H9 (cell line): ENCODE measurements at regions not wholly inside any gene's neighbourhood (a gene's known extent, or its start where the extent isn't known, plus 50 kb on each side); places are given as distances from the start of the nearest gene placed in this dataset.

Experiments
- DNase-seq: peaks from one replicate; pipeline ENCODE4 v3.0.0-alpha.2; 2017
- H2AFZ ChIP-seq: one replicate; pipeline ENCODE4 v1.6.1; 2013; ENCODE audit warnings: mild to moderate bottlenecking, low read length, control low read depth, moderate library complexity
- H2AK5ac ChIP-seq: 2 replicates; pipeline ENCODE4 v1.6.1; 2013; ENCODE audit warnings: low read length, control low read depth, mixed read lengths; ENCODE audit not compliant: insufficient read length
- H2BK120ac ChIP-seq: one replicate; pipeline ENCODE4 v1.6.1; 2013; ENCODE audit warnings: low read depth, mild to moderate bottlenecking, low read length, control low read depth, inconsistent platforms; ENCODE audit not compliant: poor library complexity, severe bottlenecking
- H2BK12ac ChIP-seq: 2 replicates; pipeline ENCODE4 v1.6.1; 2013; ENCODE audit warnings: low read length, control low read depth, mixed read lengths, low read depth; ENCODE audit not compliant: insufficient read length
- H2BK15ac ChIP-seq: 2 replicates; pipeline ENCODE4 v1.6.1; 2013; ENCODE audit warnings: low read depth, low read length, control low read depth
- H2BK20ac ChIP-seq: one replicate; pipeline ENCODE4 v1.6.1; 2013; ENCODE audit warnings: low read depth, mild to moderate bottlenecking, low read length, control low read depth, inconsistent platforms; ENCODE audit not compliant: poor library complexity, severe bottlenecking
- H2BK5ac ChIP-seq: 2 replicates; pipeline ENCODE4 v1.6.1; 2013; ENCODE audit warnings: low read length, control low read depth, mixed read lengths; ENCODE audit not compliant: insufficient read length
- H3K14ac ChIP-seq: 2 replicates; pipeline ENCODE4 v1.6.1; 2013; ENCODE audit warnings: low read length, control low read depth; ENCODE audit not compliant: insufficient read depth
- H3K18ac ChIP-seq: 2 replicates; pipeline ENCODE4 v1.6.1; 2013; ENCODE audit warnings: low read depth, mild to moderate bottlenecking, mixed read lengths, low read length, control low read depth; ENCODE audit not compliant: insufficient read length
- H3K23ac ChIP-seq: 2 replicates; pipeline ENCODE4 v1.6.1; 2013; ENCODE audit warnings: low read length, control low read depth, mixed read lengths, low read depth; ENCODE audit not compliant: insufficient read length
- H3K23me2 ChIP-seq: 2 replicates; pipeline ENCODE4 v1.6.1; 2013; ENCODE audit warnings: low read depth, mild to moderate bottlenecking, mixed read lengths, low read length, control low read depth; ENCODE audit not compliant: insufficient read length, poor library complexity, severe bottlenecking
- H3K27ac ChIP-seq: 2 replicates; pipeline ENCODE4 v1.5.1; 2013; ENCODE audit warnings: low read length, control low read depth, mixed read lengths, low read depth; ENCODE audit not compliant: insufficient read length
- H3K27me3 ChIP-seq: 2 replicates; pipeline ENCODE4 v1.6.1; 2013; ENCODE audit warnings: low read length, control low read depth, inconsistent platforms; ENCODE audit not compliant: insufficient read depth
- H3K4ac ChIP-seq: 2 replicates; pipeline ENCODE4 v1.6.1; 2013; ENCODE audit warnings: low read depth, mild to moderate bottlenecking, control low read depth, inconsistent platforms, low read length, moderate library complexity
- H3K4me1 ChIP-seq: 2 replicates; pipeline ENCODE4 v1.6.1; 2013; ENCODE audit warnings: low read length, control low read depth, inconsistent platforms; ENCODE audit not compliant: insufficient read depth
- H3K4me2 ChIP-seq: 2 replicates; pipeline ENCODE4 v1.6.1; 2013; ENCODE audit warnings: low read length, control low read depth, mixed read lengths; ENCODE audit not compliant: insufficient read length, insufficient read depth
- H3K56ac ChIP-seq: 2 replicates; pipeline ENCODE4 v1.6.1; 2013; ENCODE audit warnings: low read depth, mild to moderate bottlenecking, mixed read lengths, low read length, control low read depth; ENCODE audit not compliant: insufficient read length
- H3K79me1 ChIP-seq: 2 replicates; pipeline ENCODE4 v1.6.1; 2013; ENCODE audit warnings: low read depth, mild to moderate bottlenecking, moderate library complexity, low read length, control low read depth, inconsistent platforms; ENCODE audit not compliant: insufficient read depth, poor library complexity, severe bottlenecking
- H3K79me2 ChIP-seq: 2 replicates; pipeline ENCODE4 v1.6.1; 2013; ENCODE audit warnings: low read length, control low read depth, inconsistent platforms; ENCODE audit not compliant: insufficient read depth
- H3K9ac ChIP-seq: 2 replicates; pipeline ENCODE4 v1.6.1; 2013; ENCODE audit warnings: low read length, control low read depth, mixed read lengths; ENCODE audit not compliant: insufficient read length; ENCODE audit errors: extremely low read depth
- H3K9me3 ChIP-seq: one replicate; pipeline ENCODE4 v1.6.1; 2013; ENCODE audit warnings: low read depth, low read length, inconsistent platforms; ENCODE audit not compliant: control insufficient read depth
- H3T11ph ChIP-seq: one replicate; pipeline ENCODE4 v1.6.1; 2013; ENCODE audit warnings: mild to moderate bottlenecking, low read length, control low read depth, inconsistent platforms
- H4K20me1 ChIP-seq: one replicate; pipeline ENCODE4 v1.6.1; 2013; ENCODE audit not compliant: control insufficient read depth, insufficient read length, insufficient read depth
- H4K5ac ChIP-seq: 2 replicates; pipeline ENCODE4 v1.6.1; 2013; ENCODE audit warnings: low read depth, mild to moderate bottlenecking, mixed read lengths, low read length, control low read depth; ENCODE audit not compliant: insufficient read length
- H4K8ac ChIP-seq: replicated peaks from 2 replicates; pipeline ENCODE4 v1.6.1; 2013; ENCODE audit warnings: low read length, control low read depth, mixed read lengths, low read depth; ENCODE audit not compliant: insufficient read length
- H4K91ac ChIP-seq: 2 replicates; pipeline ENCODE4 v1.6.1; 2013; ENCODE audit warnings: low read depth, mild to moderate bottlenecking, moderate library complexity, mixed read lengths, low read length, control low read depth; ENCODE audit not compliant: insufficient read length
- H3K27ac Mint-ChIP-seq, 3 experiments: 2 replicates in 2 of 3; 3 replicates in 1 of 3; pipeline ENCODE4 v1.8.0; 2020 to 2021; ENCODE audit warnings: mixed read lengths in 3 of 3, mild to moderate bottlenecking in 1 of 3, moderate library complexity in 1 of 3
- H3K27me3 Mint-ChIP-seq: 2 replicates; pipeline ENCODE4 v1.8.0; 2021; ENCODE audit warnings: low read depth, mild to moderate bottlenecking, moderate library complexity, mixed read lengths
- H3K36me3 Mint-ChIP-seq, 3 experiments: 2 replicates in 2 of 3; 3 replicates in 1 of 3; pipeline ENCODE4 v1.8.0; 2020 to 2021; ENCODE audit warnings: low read depth in 3 of 3, mixed read lengths in 3 of 3; ENCODE audit not compliant: insufficient read depth in 1 of 3
- H3K4me1 Mint-ChIP-seq, 2 experiments: 2 replicates each; pipeline ENCODE4 v1.8.0; 2020; ENCODE audit warnings: mixed read lengths in 2 of 2
- H3K4me3 Mint-ChIP-seq, 2 experiments: 2 replicates in 1 of 2; 3 replicates in 1 of 2; pipeline ENCODE4 v1.8.0; 2020 to 2021; ENCODE audit warnings: mild to moderate bottlenecking in 2 of 2, mixed read lengths in 2 of 2, moderate library complexity in 1 of 2
- H3K9me3 Mint-ChIP-seq, 2 experiments: 2 replicates in 1 of 2; 3 replicates in 1 of 2; pipeline ENCODE4 v1.8.0; 2020; ENCODE audit warnings: mild to moderate bottlenecking in 2 of 2, mixed read lengths in 2 of 2, moderate library complexity in 1 of 2
- CTCF ChIP-seq: fragments of 200-600 bp; sonication (generic); conservative IDR thresholded peaks from 3 replicates; pipeline ENCODE4 v1.8.0; 2021; ENCODE audit warnings: antibody characterized with exemption, mild to moderate bottlenecking
- WGBS: extraction: QIAGEN DNeasy Blood & Tissue Kit; methylation state at CpG from one replicate; pipeline ENCODE4 v1.1.7; 2013; ENCODE audit warnings: missing lambda C conversion rate, low lambda C conversion rate, mixed read lengths; ENCODE audit not compliant: insufficient read length; ENCODE audit errors: extremely low coverage; 5-methylcytosine and 5-hydroxymethylcytosine counted together

- TF ChIP-seq CTCF = no peak
- WGBS = no CpG with 5 or more reads among the region's 9 CpGs
- no peak overlapping the region for H2BK5ac ChIP-seq
- H2AK5ac ChIP-seq = no peak overlapping the region
- no peak overlapping the region for H4K91ac ChIP-seq
- H4K5ac ChIP-seq = no peak overlapping the region
- no peak overlapping the region for H3K18ac ChIP-seq
- H3K27me3 ChIP-seq = peaks cover 4% of the 10 kb centered on the region; the same call in 1 of the 2 replicates
- H4K8ac ChIP-seq = no peak overlapping the region
- no peak overlapping the region for H3T11ph ChIP-seq
- no peaks in the 10 kb centered on the region for H3K23me2 ChIP-seq
- no peaks in the 10 kb centered on the region for H3K4me1 ChIP-seq
- H3K9me3 ChIP-seq = no peaks in the 10 kb centered on the region
- H3K27ac ChIP-seq = no peak overlapping the region
- Mint-ChIP-seq H3K4me3 (no peak overlapping the region), H3K27ac (no peak overlapping the region; a peak in 1 of 7 replicates), H3K9me3 (no peaks in the 10 kb centered on the region; a peak in 2 of 5 replicates), H3K4me1 (peaks cover 33 to 44% of the 10 kb centered on the region in 2 experiments), H3K36me3 (peaks cover 0 to 5% (median 4%) of the 10 kb centered on the region in 3 experiments; a peak in 4 of 7 replicates), H3K27me3 (peaks cover 14% of the 10 kb centered on the region)
- no peak overlapping the region for H3K4ac ChIP-seq
- H2AFZ ChIP-seq = no peak overlapping the region
- H2BK12ac ChIP-seq = no peak overlapping the region
- H3K79me1 ChIP-seq = no peaks in the 10 kb centered on the region
- H2BK120ac ChIP-seq = no peak overlapping the region
- H3K79me2 ChIP-seq = no peaks in the 10 kb centered on the region
- H3K56ac ChIP-seq = no peak overlapping the region
- H4K20me1 ChIP-seq = no peaks in the 10 kb centered on the region
- no peak overlapping the region for H3K9ac ChIP-seq
- H3K4me2 ChIP-seq = no peak overlapping the region
- DNase-seq = no peak
- no peak overlapping the region for H2BK15ac ChIP-seq
- no peak overlapping the region for H3K14ac ChIP-seq
- H2BK20ac ChIP-seq = no peak overlapping the region
- no peak overlapping the region for H3K23ac ChIP-seq
These were observed 447.8 kb upstream of the MKI67 start for GRCh38 chr10:128573986-128574385.
